HFFc6 (cell line): ENCODE measurements at regions not wholly inside any gene's neighbourhood (a gene's known extent, or its start where the extent isn't known, plus 50 kb on each side); places are given as distances from the start of the nearest gene placed in this dataset.

Source experiments
- DNase-seq: peaks from one replicate; pipeline ENCODE4 v3.0.0-alpha.2; 2018
- H3K27ac Mint-ChIP-seq: 2 replicates; pipeline ENCODE4 v1.8.0; 2020; ENCODE audit warnings: mild to moderate bottlenecking, mixed read lengths
- H3K27me3 Mint-ChIP-seq: 2 replicates; pipeline ENCODE4 v1.8.0; 2021; ENCODE audit warnings: mild to moderate bottlenecking, moderate library complexity, mixed read lengths; ENCODE audit not compliant: insufficient read depth
- H3K36me3 Mint-ChIP-seq: 2 replicates; pipeline ENCODE4 v1.8.0; 2021; ENCODE audit warnings: low read depth, mixed read lengths
- H3K4me1 Mint-ChIP-seq: 2 replicates; pipeline ENCODE4 v1.8.0; 2020; ENCODE audit warnings: low read depth, mixed read lengths
- H3K4me3 Mint-ChIP-seq: 2 replicates; pipeline ENCODE4 v1.8.0; 2020; ENCODE audit warnings: mild to moderate bottlenecking, moderate library complexity, mixed read lengths
- H3K9me3 Mint-ChIP-seq: 2 replicates; pipeline ENCODE4 v1.8.0; 2020; ENCODE audit warnings: mild to moderate bottlenecking, mixed read lengths
- CTCF ChIP-seq: fragments of 200-600 bp; sonication (generic); IDR thresholded peaks from 2 replicates; pipeline ENCODE4 v1.5.0; 2021; ENCODE audit warnings: antibody characterized with exemption, mild to moderate bottlenecking

GRCh38 chr11:130715877-130716220, 200.4 kb downstream of the SNX19 start:
- no peak for DNase-seq
- Mint-ChIP-seq H3K9me3 (no peaks in the 10 kb centered on the region), H3K27ac (no peak overlapping the region), H3K4me3 (no peak overlapping the region), H3K36me3 (no peaks in the 10 kb centered on the region), H3K4me1 (peaks cover 26% of the 10 kb centered on the region), H3K27me3 (peaks cover 18% of the 10 kb centered on the region)
- TF ChIP-seq CTCF, result no peak

GRCh38 chr11:130718120-130718519, 198.2 kb downstream of the SNX19 start:
- Mint-ChIP-seq H3K4me3 (no peak overlapping the region), H3K36me3 (no peaks in the 10 kb centered on the region), H3K4me1 (peaks cover 34% of the 10 kb centered on the region), H3K27ac (no peak overlapping the region), H3K9me3 (no peaks in the 10 kb centered on the region), H3K27me3 (peaks cover 17% of the 10 kb centered on the region)
- no peak for TF ChIP-seq CTCF
- DNase-seq, result no peak

GRCh38 chr11:130719220-130719915, 196.9 kb downstream of the SNX19 start:
- peaks cover 18% of the 10 kb centered on the region for H3K27me3 Mint-ChIP-seq
- no peak for TF ChIP-seq CTCF
- no peaks in the 10 kb centered on the region for H3K36me3 Mint-ChIP-seq
- peak overlapping the region; percentile 87 for H3K27ac Mint-ChIP-seq
- H3K4me1 Mint-ChIP-seq, result peaks cover 34% of the 10 kb centered on the region
- DNase-seq, result peak; percentile 46
- H3K4me3 Mint-ChIP-seq, result peak overlapping the region; percentile 65
- H3K9me3 Mint-ChIP-seq, result no peaks in the 10 kb centered on the region

GRCh38 chr11:130720232-130721022, 195.9 kb downstream of the SNX19 start:
- TF ChIP-seq CTCF, result no peak
- Mint-ChIP-seq H3K27me3 (peaks cover 11% of the 10 kb centered on the region), H3K36me3 (no peaks in the 10 kb centered on the region), H3K27ac (no peak overlapping the region), H3K9me3 (no peaks in the 10 kb centered on the region), H3K4me3 (no peak overlapping the region), H3K4me1 (peaks cover 38% of the 10 kb centered on the region)
- DNase-seq, result no peak

- Mint-ChIP-seq H3K27ac (no peak overlapping the region), H3K36me3 (no peaks in the 10 kb centered on the region), H3K4me1 (peaks cover 45% of the 10 kb centered on the region), H3K27me3 (peaks cover 10% of the 10 kb centered on the region), H3K4me3 (no peak overlapping the region), H3K9me3 (no peaks in the 10 kb centered on the region)
- no peak for DNase-seq
- TF ChIP-seq CTCF, result no peak
These were observed 195.1 kb downstream of the SNX19 start for GRCh38 chr11:130721023-130721681.
